22Rv1 (cell line): ENCODE measurements at regions not wholly inside any gene's neighbourhood (a gene's known extent, or its start where the extent isn't known, plus 50 kb on each side); places are given as distances from the start of the nearest gene placed in this dataset.

Source experiments
- H3K27ac ChIP-seq: fragments of 450-650 bp; 2 replicates; pipeline ENCODE4 v1.5.1; 2017
- ZFX ChIP-seq: fragments of 450-650 bp; IDR thresholded peaks from 2 replicates; pipeline ENCODE4 v1.6.1; 2017; ENCODE audit warnings: antibody characterized with exemption, borderline replicate concordance
- TF ChIP-seq, protein P1 (sequence below): fragments of 450-650 bp; IDR thresholded peaks from 2 replicates; pipeline ENCODE4 v1.5.1; 2017; ENCODE audit warnings: mild to moderate bottlenecking

DNA sequence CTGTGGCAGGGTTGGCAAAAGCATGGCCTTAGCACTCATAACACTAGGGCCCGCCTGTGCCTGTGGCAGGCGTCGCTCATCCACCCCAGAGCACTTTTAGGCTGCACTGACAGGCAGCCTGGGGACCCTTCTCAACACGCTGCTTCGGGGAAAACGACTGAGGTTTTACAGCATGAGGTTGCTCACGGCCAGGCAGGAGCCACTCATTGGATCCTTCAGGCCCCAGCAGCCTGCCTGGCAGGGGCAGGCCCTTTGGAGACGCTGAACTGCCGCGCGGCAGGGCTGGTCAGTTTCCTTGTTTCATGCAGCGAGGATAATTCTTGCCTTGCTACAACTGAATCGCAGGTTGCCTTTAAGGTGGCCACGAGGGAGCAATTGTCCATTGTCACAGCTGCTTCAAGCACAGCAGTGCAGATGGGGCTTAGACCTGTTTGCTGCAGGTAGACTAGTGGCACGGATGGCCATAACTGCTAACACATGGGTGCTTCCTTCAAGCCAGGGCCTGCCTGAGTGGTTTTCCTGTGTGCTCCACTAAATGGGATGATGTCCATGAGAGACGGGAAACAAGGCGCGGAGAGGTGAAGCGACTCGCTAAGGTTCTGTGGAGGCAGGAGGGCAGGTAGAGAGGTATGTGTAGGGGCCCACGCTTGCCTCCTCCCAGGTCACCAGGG is 49.9 kb upstream of the HS6ST1 start:
- TF ChIP-seq, protein P1, sequence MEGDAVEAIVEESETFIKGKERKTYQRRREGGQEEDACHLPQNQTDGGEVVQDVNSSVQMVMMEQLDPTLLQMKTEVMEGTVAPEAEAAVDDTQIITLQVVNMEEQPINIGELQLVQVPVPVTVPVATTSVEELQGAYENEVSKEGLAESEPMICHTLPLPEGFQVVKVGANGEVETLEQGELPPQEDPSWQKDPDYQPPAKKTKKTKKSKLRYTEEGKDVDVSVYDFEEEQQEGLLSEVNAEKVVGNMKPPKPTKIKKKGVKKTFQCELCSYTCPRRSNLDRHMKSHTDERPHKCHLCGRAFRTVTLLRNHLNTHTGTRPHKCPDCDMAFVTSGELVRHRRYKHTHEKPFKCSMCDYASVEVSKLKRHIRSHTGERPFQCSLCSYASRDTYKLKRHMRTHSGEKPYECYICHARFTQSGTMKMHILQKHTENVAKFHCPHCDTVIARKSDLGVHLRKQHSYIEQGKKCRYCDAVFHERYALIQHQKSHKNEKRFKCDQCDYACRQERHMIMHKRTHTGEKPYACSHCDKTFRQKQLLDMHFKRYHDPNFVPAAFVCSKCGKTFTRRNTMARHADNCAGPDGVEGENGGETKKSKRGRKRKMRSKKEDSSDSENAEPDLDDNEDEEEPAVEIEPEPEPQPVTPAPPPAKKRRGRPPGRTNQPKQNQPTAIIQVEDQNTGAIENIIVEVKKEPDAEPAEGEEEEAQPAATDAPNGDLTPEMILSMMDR, result no peak
- no peak for TF ChIP-seq ZFX
- H3K27ac ChIP-seq, result no peak overlapping the region

DNA sequence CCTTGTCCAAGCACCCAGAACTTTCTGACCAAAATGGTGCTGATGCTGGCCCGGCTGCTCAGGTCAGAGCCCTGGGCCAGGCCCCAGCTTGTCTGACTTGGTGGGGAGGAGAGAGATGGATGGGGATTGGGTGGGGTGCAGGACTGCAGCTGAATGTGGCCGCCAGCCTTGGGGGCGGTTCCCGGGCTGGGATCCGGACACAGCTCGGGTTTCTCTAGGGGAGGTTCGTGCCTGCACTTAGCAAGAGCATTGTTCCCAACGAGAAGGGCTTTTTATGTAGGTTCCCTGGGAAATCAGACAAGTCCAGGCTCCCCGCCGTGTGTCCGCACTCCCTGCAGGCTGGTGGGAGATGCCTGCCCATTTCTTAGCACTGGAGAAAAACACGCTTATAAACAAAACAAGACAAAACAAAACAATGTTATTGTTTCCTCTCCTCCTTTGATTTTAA is 50.5 kb upstream of the HS6ST1 start:
- H3K27ac ChIP-seq, result no peak overlapping the region
- TF ChIP-seq, protein P1, result no peak
- no peak for TF ChIP-seq ZFX

DNA sequence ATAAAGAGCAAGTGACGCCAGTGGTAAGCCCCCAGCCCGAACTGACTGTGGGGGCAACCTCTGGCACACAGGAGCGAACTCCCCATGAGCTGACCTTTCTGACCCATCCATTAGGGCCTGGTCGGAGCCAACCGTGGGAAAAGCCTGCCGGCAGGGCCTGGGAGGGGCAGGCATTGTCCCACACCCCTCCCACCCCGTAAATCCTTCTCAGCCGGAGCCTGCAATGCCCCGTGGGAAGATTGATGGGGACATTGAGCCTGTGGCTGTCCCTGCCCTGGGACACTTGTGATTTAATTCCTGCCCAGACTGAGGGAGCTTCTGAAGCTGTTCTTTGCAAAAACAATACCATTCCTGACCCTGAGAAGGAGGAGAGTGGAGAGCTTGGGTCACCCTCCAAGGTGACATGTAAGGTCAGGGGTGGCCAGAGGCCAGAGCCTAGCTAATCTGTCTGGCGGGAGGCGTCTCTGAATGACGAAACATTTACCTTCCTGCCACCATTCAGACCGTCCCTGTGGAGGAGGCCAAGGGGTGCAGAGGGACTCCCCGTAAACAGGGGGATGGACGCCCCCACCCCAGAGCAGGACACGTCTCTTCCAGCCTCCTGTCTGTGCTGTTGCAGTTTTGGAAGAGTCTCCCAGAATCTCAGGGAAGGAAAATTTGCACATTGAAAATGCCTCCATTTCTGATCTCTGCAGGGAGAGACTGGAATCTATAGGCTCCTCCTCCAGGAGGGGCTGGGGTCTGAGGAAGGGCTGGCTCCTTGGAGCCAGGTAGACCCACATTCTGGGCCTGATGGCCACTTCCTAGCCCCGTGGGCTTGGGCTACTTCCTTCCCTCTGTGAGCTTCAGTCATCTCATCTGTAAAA is 51.2 kb upstream of the HS6ST1 start:
- TF ChIP-seq, protein P1, result no peak
- TF ChIP-seq ZFX, result no peak
- no peak overlapping the region for H3K27ac ChIP-seq

DNA sequence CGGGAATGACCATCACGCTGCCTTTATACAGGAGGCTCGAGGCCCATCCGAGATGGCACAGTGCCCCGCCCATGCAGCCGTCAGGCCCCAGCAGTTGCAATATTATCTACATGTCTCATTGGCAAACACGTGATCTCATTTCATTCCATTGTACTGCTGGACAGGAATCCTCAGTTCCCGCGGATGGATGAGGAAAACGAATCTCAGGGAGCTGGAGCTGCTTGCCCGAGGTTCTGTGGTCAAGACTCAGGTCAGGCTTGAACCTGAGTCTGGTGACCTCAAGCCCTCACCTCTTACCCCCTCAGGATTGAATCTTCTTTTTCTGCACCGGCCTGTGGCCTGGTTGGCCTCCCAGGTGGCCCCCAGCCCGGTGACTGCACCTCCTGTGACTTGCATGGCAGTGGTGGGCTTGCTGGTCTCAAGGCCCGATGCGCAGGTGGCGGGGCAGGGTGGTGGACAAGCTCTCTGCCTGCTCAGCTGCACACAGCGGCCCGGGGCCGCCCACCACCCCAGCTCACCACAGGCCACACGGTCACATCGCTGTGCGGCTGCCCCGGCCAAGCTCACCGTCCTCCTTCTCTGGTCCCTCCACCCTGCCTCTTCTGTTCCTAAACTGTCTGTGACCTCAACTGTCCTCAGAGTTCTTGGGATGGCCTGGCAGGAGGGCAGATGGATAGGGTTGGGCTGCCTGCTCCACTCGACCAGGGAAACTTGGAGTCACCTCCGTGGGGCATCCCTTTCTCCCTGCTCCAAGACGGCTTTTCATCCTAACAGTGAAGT is 52.0 kb upstream of the HS6ST1 start:
- TF ChIP-seq, protein P1, result no peak
- no peak for TF ChIP-seq ZFX
- no peak overlapping the region for H3K27ac ChIP-seq

DNA sequence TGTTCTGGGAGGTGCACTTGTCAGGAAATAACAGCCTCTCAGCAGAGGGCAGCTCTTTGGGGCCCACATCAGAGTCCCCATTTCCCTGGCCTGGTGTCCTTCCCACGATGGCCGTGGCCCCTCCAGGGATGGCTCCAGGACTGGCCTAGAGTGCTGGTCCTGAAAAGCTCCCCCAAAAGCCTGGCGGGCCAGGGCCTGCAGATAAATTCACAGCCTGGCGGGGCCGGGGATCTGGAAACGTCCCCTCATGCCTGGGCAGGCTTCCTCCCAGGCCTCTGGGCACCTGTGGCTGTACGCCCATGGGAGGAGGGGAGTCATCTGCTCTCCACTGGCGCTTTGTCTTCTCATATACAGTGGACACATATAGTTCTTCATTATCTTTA is 52.6 kb upstream of the HS6ST1 start:
- no peak overlapping the region for H3K27ac ChIP-seq
- TF ChIP-seq ZFX, result no peak
- TF ChIP-seq, protein P1, result no peak

DNA sequence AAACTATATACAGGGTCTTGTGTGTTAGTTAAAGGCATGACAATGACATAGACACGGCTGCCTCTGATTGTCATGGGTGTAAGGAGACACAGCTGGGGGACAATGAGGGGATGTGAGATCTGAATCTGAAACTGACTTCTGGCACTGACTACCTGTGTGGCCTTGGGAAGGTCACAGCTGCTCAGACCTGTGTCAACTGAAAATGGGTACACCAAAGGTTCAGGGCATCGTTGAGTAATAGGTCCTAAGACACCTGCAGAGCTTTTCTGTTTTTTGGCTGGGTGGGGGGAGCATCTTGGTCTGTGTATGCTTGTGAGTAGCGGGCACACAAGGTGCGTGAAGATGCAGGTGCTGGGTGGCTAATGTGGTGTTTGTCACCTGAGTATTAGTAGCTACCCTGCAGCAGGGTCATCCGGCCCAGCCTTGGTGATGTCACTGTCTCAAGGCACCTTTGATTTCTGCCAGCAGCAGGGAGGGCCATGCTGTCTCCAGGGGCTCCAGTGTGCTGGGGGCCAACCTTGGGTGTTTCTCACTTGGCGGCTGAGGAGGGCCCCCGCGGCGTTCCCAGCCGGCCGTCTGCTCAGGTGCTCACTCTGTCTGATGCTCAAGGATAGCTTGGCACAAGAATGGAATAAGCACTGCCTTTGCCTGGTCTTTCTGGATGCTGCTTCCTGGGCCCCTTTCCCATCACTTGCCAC is 53.1 kb upstream of the HS6ST1 start:
- TF ChIP-seq, protein P1, result no peak
- no peak for TF ChIP-seq ZFX
- no peak overlapping the region for H3K27ac ChIP-seq
